ENCODE measurements at regions not wholly inside any gene's neighbourhood (a gene's known extent, or its start where the extent isn't known, plus 50 kb on each side); places are given as distances from the start of the nearest gene placed in this dataset.

GRCh38 chr5:98713027-98713426 is 60.4 kb upstream of the RGMB start:
- Mint-ChIP-seq H3K36me3 (no peaks in the 10 kb centered on the region; the same call in 1 of the 2 replicates), H3K27me3 (ENCODE audit: low read depth) (no peaks in the 10 kb centered on the region), H3K27ac (no peak overlapping the region), H3K9me3 (peaks cover 1% of the 10 kb centered on the region), H3K4me3 (no peak overlapping the region), H3K4me1 (peaks cover 15% of the 10 kb centered on the region; the same call in 1 of the 2 replicates)
- ChIA-PET POLR2A (interaction anchor here (0.6 kb wide), 1 partner anchor 408 kb away, joined by 4 read pairs; no protein-coding TSS in a partner anchor), CTCF (no interaction called here)
- no peak for ATAC-seq
- no peak for DNase-seq (ENCODE audit: low spot score)
- no peak for TF ChIP-seq ZBTB21 (CRISPR knock-in tag; IDR thresholded peaks at IDR 0.05; ENCODE audit: borderline replicate concordance)

DNA sequence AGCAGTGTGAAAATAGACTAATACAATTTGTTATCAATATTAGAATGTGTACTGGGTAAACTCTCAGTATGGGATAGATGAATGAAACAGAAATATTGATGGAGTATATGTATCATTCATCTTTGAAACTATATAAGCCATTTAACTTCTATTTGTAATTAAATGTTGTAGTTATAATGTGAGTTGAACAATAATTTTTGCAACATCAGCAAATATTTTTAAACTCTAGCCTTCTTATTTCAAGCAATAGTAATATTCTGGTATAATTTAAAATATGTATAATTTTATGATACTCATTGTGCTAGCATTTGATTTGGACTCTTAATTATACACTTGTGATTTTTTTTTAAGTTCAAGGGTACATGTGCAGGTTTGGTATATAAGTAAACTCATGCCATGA is 59.6 kb upstream of the RGMB start:
- H3K4me3 Mint-ChIP-seq: no peak overlapping the region
- peaks cover 6% of the 10 kb centered on the region for H3K36me3 Mint-ChIP-seq
- H3K9me3 Mint-ChIP-seq: peaks cover 9% of the 10 kb centered on the region
- CTCF ChIA-PET: no interaction called here
- DNase-seq (ENCODE audit: low spot score): no peak
- peaks cover 15% of the 10 kb centered on the region; the same call in 1 of the 2 replicates for H3K4me1 Mint-ChIP-seq
- TF ChIP-seq EMX1 (CRISPR knock-in tag; IDR thresholded peaks at IDR 0.05) (no peak), RELA (CRISPR knock-in tag; IDR thresholded peaks at IDR 0.05; ENCODE audit: borderline replicate concordance) (no peak), E2F1 (CRISPR knock-in tag; IDR thresholded peaks at IDR 0.05) (no peak), CTCF (IDR thresholded peaks at IDR 0.05) (no peak), TCF7 (CRISPR knock-in tag; IDR thresholded peaks at IDR 0.05; ENCODE audit: low read depth) (no peak), ESRRA (CRISPR knock-in tag; IDR thresholded peaks at IDR 0.05; ENCODE audit: borderline replicate concordance) (no peak), JAZF1 (CRISPR knock-in tag; IDR thresholded peaks at IDR 0.05) (no peak), MXD4 (CRISPR knock-in tag; IDR thresholded peaks at IDR 0.05; ENCODE audit: borderline replicate concordance) (no peak), HMGA2 (CRISPR knock-in tag; IDR thresholded peaks at IDR 0.05) (no peak), FOXP1 (CRISPR knock-in tag; IDR thresholded peaks at IDR 0.05; ENCODE audit: borderline replicate concordance) (no peak), FOXK1 (CRISPR knock-in tag; IDR thresholded peaks at IDR 0.05) (no peak), ATF2 (CRISPR knock-in tag; IDR thresholded peaks at IDR 0.05; ENCODE audit: borderline replicate concordance, low read depth) (no peak), ZNF396 (CRISPR knock-in tag; IDR thresholded peaks at IDR 0.05; ENCODE audit: borderline replicate concordance) (no peak), PRRX2 (CRISPR knock-in tag; IDR thresholded peaks at IDR 0.05) (no peak), GTF2I (CRISPR knock-in tag; conservative IDR thresholded peaks at IDR 0.05) (no peak), GRHL2 (CRISPR knock-in tag; IDR thresholded peaks at IDR 0.05; ENCODE audit: insufficient replicate concordance, severe bottlenecking) (no peak)
- TF ChIP-seq, protein P1, sequence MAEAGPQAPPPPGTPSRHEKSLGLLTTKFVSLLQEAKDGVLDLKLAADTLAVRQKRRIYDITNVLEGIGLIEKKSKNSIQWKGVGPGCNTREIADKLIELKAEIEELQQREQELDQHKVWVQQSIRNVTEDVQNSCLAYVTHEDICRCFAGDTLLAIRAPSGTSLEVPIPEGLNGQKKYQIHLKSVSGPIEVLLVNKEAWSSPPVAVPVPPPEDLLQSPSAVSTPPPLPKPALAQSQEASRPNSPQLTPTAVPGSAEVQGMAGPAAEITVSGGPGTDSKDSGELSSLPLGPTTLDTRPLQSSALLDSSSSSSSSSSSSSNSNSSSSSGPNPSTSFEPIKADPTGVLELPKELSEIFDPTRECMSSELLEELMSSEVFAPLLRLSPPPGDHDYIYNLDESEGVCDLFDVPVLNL (CRISPR knock-in tag; IDR thresholded peaks at IDR 0.05; ENCODE audit: borderline replicate concordance, low read depth): no peak
- TF ChIP-seq, protein P2, sequence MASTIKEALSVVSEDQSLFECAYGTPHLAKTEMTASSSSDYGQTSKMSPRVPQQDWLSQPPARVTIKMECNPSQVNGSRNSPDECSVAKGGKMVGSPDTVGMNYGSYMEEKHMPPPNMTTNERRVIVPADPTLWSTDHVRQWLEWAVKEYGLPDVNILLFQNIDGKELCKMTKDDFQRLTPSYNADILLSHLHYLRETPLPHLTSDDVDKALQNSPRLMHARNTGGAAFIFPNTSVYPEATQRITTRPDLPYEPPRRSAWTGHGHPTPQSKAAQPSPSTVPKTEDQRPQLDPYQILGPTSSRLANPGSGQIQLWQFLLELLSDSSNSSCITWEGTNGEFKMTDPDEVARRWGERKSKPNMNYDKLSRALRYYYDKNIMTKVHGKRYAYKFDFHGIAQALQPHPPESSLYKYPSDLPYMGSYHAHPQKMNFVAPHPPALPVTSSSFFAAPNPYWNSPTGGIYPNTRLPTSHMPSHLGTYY (CRISPR knock-in tag; IDR thresholded peaks at IDR 0.05): no peak
- TF ChIP-seq, protein P3, sequence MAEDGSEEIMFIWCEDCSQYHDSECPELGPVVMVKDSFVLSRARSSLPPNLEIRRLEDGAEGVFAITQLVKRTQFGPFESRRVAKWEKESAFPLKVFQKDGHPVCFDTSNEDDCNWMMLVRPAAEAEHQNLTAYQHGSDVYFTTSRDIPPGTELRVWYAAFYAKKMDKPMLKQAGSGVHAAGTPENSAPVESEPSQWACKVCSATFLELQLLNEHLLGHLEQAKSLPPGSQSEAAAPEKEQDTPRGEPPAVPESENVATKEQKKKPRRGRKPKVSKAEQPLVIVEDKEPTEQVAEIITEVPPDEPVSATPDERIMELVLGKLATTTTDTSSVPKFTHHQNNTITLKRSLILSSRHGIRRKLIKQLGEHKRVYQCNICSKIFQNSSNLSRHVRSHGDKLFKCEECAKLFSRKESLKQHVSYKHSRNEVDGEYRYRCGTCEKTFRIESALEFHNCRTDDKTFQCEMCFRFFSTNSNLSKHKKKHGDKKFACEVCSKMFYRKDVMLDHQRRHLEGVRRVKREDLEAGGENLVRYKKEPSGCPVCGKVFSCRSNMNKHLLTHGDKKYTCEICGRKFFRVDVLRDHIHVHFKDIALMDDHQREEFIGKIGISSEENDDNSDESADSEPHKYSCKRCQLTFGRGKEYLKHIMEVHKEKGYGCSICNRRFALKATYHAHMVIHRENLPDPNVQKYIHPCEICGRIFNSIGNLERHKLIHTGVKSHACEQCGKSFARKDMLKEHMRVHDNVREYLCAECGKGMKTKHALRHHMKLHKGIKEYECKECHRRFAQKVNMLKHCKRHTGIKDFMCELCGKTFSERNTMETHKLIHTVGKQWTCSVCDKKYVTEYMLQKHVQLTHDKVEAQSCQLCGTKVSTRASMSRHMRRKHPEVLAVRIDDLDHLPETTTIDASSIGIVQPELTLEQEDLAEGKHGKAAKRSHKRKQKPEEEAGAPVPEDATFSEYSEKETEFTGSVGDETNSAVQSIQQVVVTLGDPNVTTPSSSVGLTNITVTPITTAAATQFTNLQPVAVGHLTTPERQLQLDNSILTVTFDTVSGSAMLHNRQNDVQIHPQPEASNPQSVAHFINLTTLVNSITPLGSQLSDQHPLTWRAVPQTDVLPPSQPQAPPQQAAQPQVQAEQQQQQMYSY (CRISPR knock-in tag; IDR thresholded peaks at IDR 0.05): no peak
- TF ChIP-seq, protein P4, sequence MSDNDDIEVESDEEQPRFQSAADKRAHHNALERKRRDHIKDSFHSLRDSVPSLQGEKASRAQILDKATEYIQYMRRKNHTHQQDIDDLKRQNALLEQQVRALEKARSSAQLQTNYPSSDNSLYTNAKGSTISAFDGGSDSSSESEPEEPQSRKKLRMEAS (CRISPR knock-in tag; IDR thresholded peaks at IDR 0.05): no peak
- no peak overlapping the region for H3K27ac Mint-ChIP-seq
- no peaks in the 10 kb centered on the region for H3K27me3 Mint-ChIP-seq (ENCODE audit: low read depth)
- POLR2A ChIA-PET: no interaction called here
- no peak for ATAC-seq

Data from WTC11 (cell line).